Uterus (tissue), 2 donors: ENCODE measurements at regions not wholly inside any gene's neighbourhood (a gene's known extent, or its start where the extent isn't known, plus 50 kb on each side); places are given as distances from the start of the nearest gene placed in this dataset.

Source experiments
- CTCF ChIP-seq, 4 experiments: fragments of 200-600 bp in 2 of 4; fragments of 450-650 bp in 2 of 4; sonication (generic) in 2 of 4; IDR thresholded peaks; one replicate each; pipeline ENCODE4 v1.5.1; 2016 to 2019; ENCODE audit warnings: antibody characterized with exemption in 4 of 4, mild to moderate bottlenecking in 2 of 4, moderate library complexity in 1 of 4
- POLR2A ChIP-seq, 2 donors: fragments of 450-650 bp; IDR thresholded peaks; one replicate each; pipeline ENCODE4 v1.6.1; 2016; ENCODE audit warnings: antibody characterized with exemption in 2 of 2, mild to moderate bottlenecking in 1 of 2, moderate library complexity in 1 of 2

GRCh38 chr3:177538048-177538749 is 340.9 kb upstream of the TBL1XR1 start:
- TF ChIP-seq CTCF (IDR thresholded peaks at IDR 0.05), result no peak
- TF ChIP-seq POLR2A (IDR thresholded peaks at IDR 0.05), result no peak
